GM21390 (cell line): ENCODE measurements at regions not wholly inside any gene's neighbourhood (a gene's known extent, or its start where the extent isn't known, plus 50 kb on each side); places are given as distances from the start of the nearest gene placed in this dataset.

ENCODE experiments used
- ATAC-seq: cut with Tn5 transposase; IDR thresholded peaks from one replicate; pipeline ENCODE4 v1.9.1; 2021; ENCODE audit not compliant: unreplicated experiment

DNA sequence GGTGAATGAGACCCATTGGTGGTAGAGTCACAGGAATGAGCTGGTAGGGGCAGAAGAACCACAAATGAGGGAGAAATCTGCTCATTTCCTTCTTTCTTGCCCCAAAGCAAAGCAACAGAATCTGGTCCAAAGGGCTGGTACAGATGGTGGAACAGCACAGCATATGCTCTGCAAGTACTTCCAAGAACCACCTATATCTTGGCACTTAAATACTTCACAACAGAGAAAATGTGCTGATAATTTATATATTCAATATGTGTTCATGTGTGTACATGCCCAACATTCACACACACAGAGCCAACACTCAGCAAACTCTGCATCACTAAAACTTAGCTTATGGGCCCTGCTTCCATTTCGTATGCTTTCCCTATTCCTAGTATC is 884.4 kb upstream of the KLHL29 start:
- ATAC-seq: no peak

DNA sequence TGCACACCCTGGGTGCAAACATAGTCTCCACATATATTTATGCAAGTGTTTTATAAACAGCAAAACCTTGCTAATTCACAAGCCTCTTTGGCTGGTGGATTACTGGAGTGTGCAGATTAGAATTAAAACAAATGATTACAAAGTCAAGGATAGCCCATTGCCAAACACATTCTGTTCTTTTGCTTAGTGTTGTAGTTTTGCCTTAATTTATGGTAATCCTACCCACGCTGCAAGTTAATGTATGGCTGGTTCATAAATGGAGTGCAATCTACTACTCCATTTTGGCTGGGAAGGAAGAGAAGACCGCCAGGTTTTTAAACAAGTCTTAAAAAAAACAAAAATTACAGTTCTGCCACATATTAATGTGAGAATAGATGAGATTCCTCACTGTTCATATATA is 883.1 kb upstream of the KLHL29 start:
- ATAC-seq: no peak

DNA sequence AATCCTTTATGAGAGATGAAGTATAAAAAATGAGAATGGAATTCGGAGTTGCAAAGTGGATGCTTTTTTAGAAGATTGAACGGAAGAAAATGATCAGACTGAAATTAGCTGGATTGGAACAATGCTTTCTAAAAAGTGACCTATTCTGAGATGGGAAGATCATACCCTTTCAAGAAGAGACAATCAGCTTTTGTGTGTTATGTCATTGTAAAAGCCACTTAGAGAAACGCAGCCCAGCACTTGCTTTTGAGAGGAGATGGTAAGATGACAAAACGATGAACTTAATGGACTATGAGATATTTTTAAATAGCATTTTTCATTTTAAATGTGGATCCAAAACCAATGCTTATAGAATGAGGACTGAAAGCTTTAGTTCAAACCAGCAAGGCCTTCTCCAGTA is 871.4 kb upstream of the KLHL29 start:
- no peak for ATAC-seq

DNA sequence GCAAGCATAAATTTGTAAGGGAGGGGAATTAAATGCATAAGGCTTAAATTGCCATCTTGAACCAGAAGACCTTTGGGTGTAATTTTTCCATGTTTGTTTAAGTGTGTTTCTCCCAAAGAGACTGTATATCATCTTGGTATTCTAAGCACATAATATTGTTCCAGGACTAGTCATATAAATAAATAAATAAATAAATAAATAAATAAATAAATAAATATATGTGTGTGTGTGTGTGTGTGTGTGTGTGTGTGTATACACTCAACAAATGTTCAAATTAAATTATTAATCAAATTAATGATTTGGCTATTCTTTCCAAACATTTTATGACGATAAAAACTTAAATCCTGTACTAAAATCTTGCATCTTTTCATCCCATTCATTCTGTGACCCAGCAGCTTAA is 867.8 kb upstream of the KLHL29 start:
- no peak for ATAC-seq

DNA sequence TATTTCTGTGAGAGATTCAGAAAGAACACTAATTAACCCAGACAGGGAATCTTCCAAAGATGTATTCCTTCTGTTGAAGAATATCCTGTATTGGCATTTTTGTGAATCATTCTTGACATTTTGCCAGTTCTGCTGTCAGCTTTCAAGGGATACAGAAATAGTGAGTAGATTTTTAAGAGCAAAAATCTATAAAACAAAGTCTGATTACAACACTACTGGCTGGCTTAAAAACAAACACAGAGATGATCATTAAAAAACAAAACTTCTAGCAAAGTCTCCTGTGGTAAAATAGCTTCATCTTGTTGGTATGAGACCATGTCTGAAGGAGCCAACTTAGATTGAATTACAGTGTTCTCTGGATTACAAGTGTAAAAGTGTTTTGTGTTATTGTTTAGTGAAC is 866.3 kb upstream of the KLHL29 start:
- ATAC-seq: no peak

DNA sequence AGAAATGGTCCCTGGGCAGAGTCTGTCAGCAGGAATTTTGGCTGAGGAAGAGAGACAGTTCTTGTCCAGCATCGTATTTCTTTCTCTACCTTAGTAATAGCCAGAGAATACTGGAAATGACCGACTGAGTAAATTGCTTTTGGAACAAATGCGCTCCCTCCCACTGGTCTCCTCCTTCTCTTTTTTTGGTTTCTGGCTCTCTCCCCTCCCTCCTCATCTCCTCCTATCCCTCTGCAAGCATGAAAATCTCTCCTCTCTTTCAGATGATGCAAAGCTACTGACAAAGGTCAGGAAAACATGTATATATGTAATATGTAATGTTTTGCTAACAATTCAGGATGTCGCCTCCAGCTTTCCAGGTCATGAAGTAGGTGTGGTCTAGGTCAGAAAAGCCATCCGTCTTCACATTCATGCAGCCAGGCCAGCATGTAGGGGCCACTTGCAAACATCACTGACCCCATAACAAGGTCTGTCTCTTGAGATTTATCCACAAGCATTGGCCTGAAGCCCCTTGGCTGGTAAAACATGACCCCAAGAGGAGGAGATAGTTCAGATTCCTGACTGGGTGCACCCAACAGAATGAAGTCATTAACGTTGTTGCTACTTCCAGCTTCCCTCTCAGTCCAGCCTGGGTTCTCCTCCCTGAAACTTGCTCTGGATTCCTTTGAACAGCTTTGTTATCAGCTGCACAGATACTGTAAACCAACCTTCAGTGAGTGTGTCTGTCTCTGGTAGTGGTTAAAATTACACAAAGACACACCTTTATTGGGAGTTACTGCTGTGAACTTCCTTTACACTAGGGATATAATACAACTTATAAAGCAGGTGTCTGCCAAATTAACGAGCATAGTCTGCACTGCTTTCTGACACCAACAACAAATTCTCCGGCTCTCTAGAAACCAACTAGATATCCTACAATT is 864.4 kb upstream of the KLHL29 start:
- ATAC-seq: no peak

DNA sequence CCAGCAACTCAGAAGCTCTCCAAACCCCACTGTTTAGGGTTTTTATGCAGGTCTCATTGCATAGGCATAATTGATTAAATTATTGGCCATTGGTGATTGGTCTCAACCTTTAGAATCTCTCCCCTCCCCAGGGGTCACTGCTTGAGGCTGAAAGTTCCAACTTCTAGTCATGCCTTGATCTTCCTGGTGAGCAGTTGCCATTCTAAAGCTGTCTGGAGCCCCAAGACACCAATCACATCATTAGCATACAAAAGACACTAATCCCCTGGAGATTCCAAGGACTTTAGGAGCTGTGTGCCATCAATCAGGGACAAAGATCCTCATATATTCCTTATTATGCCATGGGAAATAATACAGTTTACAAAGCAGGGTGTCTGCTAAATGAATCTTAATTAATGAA is 863.4 kb upstream of the KLHL29 start:
- ATAC-seq: no peak

DNA sequence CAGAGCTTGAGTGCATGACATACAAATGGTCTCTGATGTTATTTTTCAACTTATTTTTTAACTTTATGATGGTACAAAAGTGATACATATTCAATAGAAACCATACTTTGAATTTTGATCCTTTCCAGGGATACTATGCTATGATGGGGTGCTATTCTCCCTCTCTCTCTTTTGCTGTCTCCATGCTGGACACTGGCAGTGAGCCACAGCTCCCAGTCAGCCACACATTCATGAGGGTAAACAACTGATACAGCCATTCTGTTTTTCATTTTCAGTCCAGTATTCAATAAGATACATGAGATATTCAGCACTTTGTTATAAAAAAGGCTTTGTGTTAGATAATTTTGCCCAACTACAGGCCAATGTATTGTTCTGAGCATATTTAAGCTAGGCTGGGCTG is 859.3 kb upstream of the KLHL29 start:
- no peak for ATAC-seq

DNA sequence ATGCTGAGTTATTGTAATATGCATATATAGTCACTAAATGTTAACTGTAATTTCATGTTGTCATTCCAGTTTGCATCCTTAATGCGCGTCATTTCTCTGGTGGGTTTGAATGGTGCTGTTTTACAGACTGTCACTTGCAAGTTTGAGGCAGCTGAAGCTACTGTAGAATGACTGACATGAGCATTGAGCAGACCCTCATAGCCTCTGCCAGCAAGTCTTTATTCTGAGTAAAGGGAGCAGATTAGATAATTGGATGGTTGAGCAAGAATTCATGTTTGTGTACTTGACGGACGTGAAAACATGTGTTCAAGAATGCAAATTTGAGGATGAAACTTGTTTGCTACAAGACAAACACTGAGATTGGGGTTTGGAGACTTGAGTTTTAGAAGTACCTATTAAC is 854.8 kb upstream of the KLHL29 start:
- no peak for ATAC-seq

DNA sequence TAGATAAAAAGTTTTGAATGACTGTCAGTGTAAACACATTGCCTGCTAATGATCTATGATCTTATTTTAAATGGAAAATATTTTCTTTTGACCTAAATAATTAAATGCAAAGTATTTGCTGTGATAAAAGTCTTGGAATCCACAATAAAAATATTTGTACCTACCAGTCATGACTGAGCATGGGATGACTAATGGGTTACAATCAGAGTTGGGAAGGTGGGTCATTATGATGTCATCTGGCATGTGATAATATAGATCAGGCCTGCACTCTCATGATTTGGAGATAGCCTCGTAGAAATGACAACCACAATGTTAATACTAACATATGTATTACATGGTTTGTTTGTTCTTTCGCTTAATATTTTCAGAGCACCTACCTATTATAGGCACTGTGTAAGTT is 848.8 kb upstream of the KLHL29 start:
- ATAC-seq: no peak

DNA sequence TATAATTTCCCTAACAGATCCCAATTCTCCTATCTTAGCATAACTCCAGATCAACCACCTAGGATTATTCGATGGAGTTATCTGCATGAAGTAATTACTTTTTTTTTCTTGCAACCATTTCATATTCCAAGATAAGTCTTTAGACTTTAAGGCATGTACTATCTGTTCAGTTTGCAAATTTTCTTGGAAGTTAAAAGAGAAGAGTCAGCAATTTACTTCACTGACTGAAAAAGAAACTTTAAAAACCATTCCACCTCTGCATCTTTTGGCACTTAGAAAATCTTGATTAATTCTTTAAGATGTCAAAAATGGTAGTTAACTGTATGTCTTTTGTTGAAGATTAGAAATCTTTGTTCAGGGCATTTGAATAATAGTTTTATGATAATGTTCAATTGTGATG is 830.5 kb upstream of the KLHL29 start:
- no peak for ATAC-seq

DNA sequence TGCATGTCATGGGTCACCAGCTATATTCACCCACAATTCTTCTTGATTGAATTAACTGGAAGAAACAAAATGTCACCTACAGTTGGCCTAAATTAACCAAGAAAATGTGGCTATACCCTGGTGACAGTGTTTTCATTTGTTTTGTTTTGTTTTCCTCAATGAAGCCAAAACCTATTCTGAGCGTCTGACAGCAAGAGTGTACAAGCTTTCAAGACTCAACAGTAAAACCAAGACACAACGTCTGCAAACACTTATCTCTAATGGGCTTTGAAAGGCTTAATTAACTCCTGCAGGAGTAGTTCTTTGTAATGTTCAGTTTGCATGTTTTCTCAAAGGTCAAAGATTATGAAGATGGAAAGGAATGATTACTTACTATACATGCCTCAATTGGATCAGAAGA is 827.6 kb upstream of the KLHL29 start:
- ATAC-seq: no peak

DNA sequence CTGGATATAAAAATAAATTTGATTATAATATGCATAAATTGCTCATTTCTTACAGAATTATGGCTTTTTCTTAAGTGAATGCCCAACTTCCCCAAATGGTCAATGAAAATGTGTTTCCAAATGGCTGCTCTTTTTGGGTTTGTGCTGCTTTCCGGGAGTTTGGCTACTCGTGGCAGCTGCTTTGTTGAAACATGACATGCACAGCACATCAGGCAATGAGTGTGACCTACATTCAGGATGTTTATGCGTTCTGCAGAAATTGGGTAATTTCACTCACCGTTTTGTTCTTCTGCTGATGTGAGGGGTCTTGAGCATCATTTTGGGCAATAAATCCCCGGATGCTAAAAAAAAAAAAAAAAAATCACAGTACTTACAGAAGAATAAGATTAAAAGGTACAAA is 825.0 kb upstream of the KLHL29 start:
- ATAC-seq: no peak

DNA sequence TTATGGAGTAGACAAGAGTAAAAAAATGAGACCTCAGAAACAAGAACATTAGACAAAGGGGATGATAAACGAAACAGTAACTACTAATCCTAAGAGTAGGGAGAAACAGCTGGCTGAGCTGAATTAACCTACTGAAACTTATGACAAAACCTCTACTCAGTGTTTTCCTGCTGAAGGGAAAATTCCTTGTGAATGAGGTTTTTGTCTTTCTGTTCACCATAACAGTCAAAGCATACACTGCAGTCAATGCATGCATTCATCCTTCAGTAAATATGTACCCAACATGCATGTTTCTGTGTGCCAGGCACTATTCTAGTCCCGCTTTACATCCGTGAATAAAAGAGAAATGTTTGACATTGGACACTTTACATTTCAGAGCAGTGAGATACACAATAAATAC is 805.6 kb upstream of the KLHL29 start:
- no peak for ATAC-seq

DNA sequence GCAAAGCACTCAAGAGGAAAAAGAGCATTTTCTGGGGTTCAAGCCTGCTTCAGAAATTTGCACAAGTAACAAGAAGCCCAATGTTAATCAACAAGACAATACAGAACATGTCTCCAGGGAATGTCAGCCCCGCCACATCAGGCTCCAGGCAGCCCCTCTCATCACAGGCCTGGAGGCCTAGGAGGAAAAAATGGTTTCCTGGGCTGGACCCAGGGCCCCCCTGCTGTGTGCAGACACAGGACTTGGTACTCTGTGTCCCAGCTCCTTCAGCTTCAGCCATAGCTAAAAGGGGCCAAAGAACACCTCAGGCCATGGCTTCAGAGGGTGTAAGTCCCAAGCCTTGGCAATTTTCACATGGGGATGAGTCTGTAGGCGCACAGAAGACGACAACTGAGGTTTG is 802.9 kb upstream of the KLHL29 start:
- ATAC-seq: no peak

DNA sequence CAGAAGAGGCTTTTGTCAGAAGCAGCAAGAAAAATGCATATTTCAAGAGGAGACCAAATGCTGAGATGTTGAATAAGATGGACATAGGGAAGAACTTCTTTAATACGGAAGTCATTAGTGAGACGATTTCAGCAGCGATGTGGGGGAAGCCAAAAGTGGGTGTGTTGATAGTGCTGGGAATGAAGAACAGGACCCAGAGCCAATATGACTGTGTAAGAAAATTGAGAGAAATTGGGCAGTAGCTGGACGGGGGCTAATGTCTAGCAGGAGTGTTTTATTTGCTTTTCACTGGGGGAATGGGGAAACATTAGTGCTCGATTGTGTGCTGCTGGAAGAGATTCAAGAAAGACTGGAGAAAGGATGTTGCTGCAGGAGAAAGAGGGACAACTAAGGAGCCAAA is 788.7 kb upstream of the KLHL29 start:
- no peak for ATAC-seq

DNA sequence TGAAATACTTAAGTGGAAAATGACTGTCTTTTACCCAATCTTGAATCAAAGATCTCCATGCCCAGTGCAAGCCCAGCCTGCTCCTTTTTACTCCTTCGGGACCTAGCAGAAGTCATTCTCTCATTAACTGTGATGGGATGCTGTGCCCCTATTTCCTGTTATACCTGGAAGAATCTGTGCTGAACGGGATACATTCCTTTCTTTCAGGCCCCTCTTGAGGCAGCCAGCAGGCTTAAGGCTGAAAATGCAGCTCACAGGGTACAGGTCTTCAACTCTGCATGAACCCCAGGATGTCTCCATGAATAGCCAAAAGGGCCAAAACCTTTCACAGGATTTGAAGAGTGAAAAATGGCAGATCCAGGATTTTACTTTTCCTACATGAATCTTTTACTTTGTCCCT is 784.8 kb upstream of the KLHL29 start:
- no peak for ATAC-seq

DNA sequence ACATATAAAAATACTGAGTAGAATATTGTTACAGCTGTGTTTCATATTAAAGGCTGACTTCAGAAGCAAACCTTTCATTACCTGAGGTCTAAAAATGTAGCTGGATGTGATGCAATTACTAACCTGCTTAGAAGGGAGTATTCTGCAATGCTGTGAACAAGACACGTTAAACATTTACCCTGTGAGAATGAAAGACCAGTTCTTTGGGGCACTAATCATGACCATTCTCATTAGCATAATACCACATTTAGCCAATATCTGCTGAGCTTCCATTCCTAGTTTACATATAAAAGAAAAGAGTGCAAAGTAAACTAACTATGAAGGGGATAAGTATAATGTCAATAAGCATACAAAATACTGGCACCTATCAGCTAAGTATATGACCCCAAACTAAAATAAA is 784.0 kb upstream of the KLHL29 start:
- no peak for ATAC-seq

DNA sequence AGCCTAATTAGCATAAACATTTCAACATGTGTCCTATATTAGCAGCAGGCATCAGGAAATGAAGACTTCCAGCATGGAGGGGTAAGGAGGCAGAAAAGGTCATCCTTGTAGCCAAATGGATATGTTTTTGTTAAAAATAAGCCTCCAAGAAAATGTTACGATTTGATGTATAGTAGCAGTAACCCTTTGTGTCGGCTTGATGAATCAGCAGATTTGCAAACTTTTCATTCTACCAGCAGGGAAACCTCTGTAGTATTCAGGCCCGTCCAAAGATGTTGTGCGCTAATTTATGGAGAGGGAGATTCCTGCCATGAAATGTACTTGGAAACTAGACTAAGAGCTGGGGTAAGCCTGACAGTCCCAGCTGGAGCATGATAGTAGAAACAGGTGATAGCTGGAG is 780.8 kb upstream of the KLHL29 start:
- ATAC-seq: no peak

DNA sequence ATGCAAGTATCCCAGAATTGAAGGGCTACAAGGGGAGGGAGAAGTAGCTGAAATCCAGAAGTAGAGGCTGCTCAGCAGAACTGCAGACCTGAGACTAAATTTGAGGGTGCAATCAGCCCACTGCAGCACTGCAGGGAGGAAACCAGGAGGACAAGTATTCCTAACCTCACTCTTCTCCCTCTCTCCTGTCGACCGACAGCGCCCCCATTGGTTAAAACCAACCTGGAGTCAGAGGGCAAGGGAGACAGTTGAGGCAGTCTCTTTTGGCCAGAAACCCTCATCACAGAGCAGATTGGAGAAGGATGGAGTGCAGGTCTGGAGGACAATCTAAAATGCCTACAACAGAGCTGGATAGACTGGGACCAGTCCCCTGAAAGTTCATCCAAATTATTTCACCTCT is 768.9 kb upstream of the KLHL29 start:
- no peak for ATAC-seq

DNA sequence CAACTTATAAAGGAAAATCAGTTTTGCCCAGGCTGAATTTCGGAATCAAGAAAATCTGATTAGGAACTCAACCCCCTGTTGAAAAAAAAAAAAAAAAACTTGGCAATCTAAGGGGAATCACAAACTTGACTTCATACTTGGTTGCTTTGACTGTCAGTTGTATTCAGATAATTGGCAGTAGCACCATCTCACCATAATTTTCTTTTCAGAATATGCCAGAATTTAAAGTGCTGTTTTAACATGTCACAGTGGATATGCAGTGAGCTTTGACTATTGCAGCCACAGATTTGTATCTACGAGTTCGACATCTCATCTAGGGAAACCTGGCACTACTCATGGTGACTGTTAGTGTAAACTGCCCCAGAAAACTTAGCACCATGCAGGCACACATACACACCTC is 761.4 kb upstream of the KLHL29 start:
- ATAC-seq: no peak

DNA sequence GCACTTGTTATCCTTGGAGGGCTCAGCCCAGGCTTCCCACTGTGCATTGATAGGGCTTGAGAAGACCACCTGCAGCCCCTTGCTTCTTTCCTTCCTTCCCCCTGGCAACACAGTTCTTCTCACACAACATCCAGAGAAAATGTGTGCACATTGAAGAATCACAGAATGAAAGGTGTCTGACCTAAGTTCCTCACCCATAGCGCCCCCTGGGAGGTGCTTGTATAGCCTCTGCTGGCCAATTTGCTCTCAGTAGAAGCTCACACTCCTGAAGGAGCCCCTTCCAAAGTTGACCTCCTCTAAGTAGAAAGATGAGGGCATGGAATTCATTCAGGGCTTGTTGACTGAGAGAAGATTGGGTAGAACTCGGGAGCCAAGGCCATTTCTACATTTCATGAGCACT is 758.4 kb upstream of the KLHL29 start:
- ATAC-seq: no peak

DNA sequence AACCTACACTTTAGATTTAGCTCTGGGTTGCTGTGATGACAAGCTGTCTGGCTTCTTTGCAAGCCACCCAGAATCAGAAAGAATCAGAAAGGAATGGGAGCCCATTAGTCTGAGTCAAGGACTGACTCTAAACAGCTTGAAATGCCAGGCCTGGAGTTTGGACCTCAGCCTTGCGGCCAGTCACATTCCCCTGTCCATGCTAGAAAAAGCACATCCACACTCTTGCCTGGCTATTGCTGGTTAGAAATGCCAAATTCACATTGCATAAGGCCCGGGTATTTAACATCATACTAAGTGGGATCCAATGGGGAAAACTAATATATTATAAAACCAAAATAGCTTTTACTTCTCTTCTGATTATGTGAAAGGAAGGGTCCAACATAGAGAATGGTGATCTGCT is 756.8 kb upstream of the KLHL29 start:
- ATAC-seq: no peak
